ENCODE measurements at regions not wholly inside any gene's neighbourhood (a gene's known extent, or its start where the extent isn't known, plus 50 kb on each side); places are given as distances from the start of the nearest gene placed in this dataset.

GRCh38 chr20:17023036-17023435, 203.8 kb upstream of the PCSK2 start:
- DNase-seq = no peak

GRCh38 chr20:17023806-17024205, 203.0 kb upstream of the PCSK2 start:
- DNase-seq = no peak

GRCh38 chr20:17024513-17025119, 202.2 kb upstream of the PCSK2 start:
- no peak for DNase-seq

- no peak for DNase-seq
These were observed 200.5 kb upstream of the PCSK2 start for GRCh38 chr20:17026346-17026745.

GRCh38 chr20:17029698-17030097, 197.1 kb upstream of the PCSK2 start:
- no peak for DNase-seq

- no peak for DNase-seq
These were observed 190.3 kb upstream of the PCSK2 start for GRCh38 chr20:17036541-17036940.

GRCh38 chr20:17042122-17042521, 184.7 kb upstream of the PCSK2 start:
- DNase-seq = no peak

- no peak for DNase-seq
These were observed 183.5 kb upstream of the PCSK2 start for GRCh38 chr20:17043323-17043722.

- DNase-seq = no peak
These were observed 181.9 kb upstream of the PCSK2 start for GRCh38 chr20:17044891-17045290.

GRCh38 chr20:17059465-17059864, 167.4 kb upstream of the PCSK2 start:
- no peak for DNase-seq

GRCh38 chr20:17061715-17062114, 165.1 kb upstream of the PCSK2 start:
- no peak for DNase-seq

- no peak for DNase-seq
These were observed 164.1 kb upstream of the PCSK2 start for GRCh38 chr20:17062712-17063111.

- no peak for DNase-seq
These were observed 159.9 kb upstream of the PCSK2 start for GRCh38 chr20:17066902-17067301.

- no peak for DNase-seq
These were observed 158.6 kb upstream of the PCSK2 start for GRCh38 chr20:17068084-17068711.

- no peak for DNase-seq
These were observed 149.8 kb upstream of the PCSK2 start for GRCh38 chr20:17077030-17077429.

- DNase-seq = no peak
These were observed 143.1 kb upstream of the PCSK2 start for GRCh38 chr20:17083738-17084137.

- no peak for DNase-seq
These were observed 141.9 kb upstream of the PCSK2 start for GRCh38 chr20:17084909-17085308.

- DNase-seq = no peak
These were observed 133.1 kb upstream of the PCSK2 start for GRCh38 chr20:17093782-17094181.

GRCh38 chr20:17097603-17098002, 129.2 kb upstream of the PCSK2 start:
- DNase-seq = no peak

- DNase-seq = no peak
These were observed 126.3 kb upstream of the PCSK2 start for GRCh38 chr20:17100506-17100905.

- no peak for DNase-seq
These were observed 119.7 kb upstream of the PCSK2 start for GRCh38 chr20:17107127-17107526.

GRCh38 chr20:17108896-17109295, 117.9 kb upstream of the PCSK2 start:
- no peak for DNase-seq

GRCh38 chr20:17109307-17109706, 117.5 kb upstream of the PCSK2 start:
- no peak for DNase-seq

GRCh38 chr20:17128206-17128605, 98.6 kb upstream of the PCSK2 start:
- no peak for DNase-seq

GRCh38 chr20:17129089-17129488, 97.8 kb upstream of the PCSK2 start:
- no peak for DNase-seq

Measured in central memory CD4-positive, alpha-beta T cell (primary cell).